Trophoblast cell (in vitro differentiated cells and primary cell): ENCODE measurements at regions not wholly inside any gene's neighbourhood (a gene's known extent, or its start where the extent isn't known, plus 50 kb on each side); places are given as distances from the start of the nearest gene placed in this dataset.

Source experiments
- DNase-seq, 2 donors: peaks; one replicate each; pipeline ENCODE4 v3.0.0-alpha.2; 2016
- H2AFZ ChIP-seq: 2 replicates; pipeline ENCODE4 v1.6.1; 2013; ENCODE audit warnings: low read length, moderate library complexity, mild to moderate bottlenecking; ENCODE audit not compliant: insufficient read depth, poor library complexity
- H2AK5ac ChIP-seq: 2 replicates; pipeline ENCODE4 v1.6.1; 2013; ENCODE audit warnings: mild to moderate bottlenecking, low read length
- H2BK120ac ChIP-seq: 2 replicates; pipeline ENCODE4 v1.6.1; 2013; ENCODE audit warnings: low read length, mild to moderate bottlenecking, moderate library complexity; ENCODE audit not compliant: insufficient read depth, poor library complexity
- H2BK12ac ChIP-seq: 2 replicates; pipeline ENCODE4 v1.6.1; 2013; ENCODE audit warnings: mild to moderate bottlenecking, low read length, moderate library complexity
- H2BK5ac ChIP-seq: 2 replicates; pipeline ENCODE4 v1.6.1; 2013; ENCODE audit warnings: low read length, low read depth, moderate library complexity, mild to moderate bottlenecking; ENCODE audit not compliant: poor library complexity
- H3K14ac ChIP-seq: 2 replicates; pipeline ENCODE4 v1.6.1; 2013; ENCODE audit warnings: mild to moderate bottlenecking, low read length
- H3K18ac ChIP-seq: 2 replicates; pipeline ENCODE4 v1.6.1; 2013; ENCODE audit warnings: mild to moderate bottlenecking, low read length
- H3K23ac ChIP-seq: 2 replicates; pipeline ENCODE4 v1.6.1; 2013; ENCODE audit warnings: low read length
- H3K27ac ChIP-seq: 2 replicates; pipeline ENCODE4 v1.5.1; 2013; ENCODE audit warnings: low read depth, mild to moderate bottlenecking, inconsistent platforms, low read length, moderate library complexity
- H3K27me3 ChIP-seq: 2 replicates; pipeline ENCODE4 v1.6.1; 2013; ENCODE audit warnings: inconsistent platforms, mild to moderate bottlenecking, low read length, moderate library complexity; ENCODE audit not compliant: insufficient read depth
- H3K36me3 ChIP-seq, 2 experiments: 1 replicate in 1 of 2; 2 replicates in 1 of 2; pipeline ENCODE4 v1.6.1; 2013; ENCODE audit warnings: low read length in 2 of 2, mild to moderate bottlenecking in 2 of 2, moderate library complexity in 1 of 2; ENCODE audit not compliant: insufficient read depth in 2 of 2, control insufficient read depth in 1 of 2
- H3K4ac ChIP-seq: 2 replicates; pipeline ENCODE4 v1.6.1; 2013; ENCODE audit warnings: low read depth, mild to moderate bottlenecking, low read length, moderate library complexity
- H3K4me1 ChIP-seq, 2 experiments: 1 replicate in 1 of 2; 2 replicates in 1 of 2; pipeline ENCODE4 v1.6.1; 2013; ENCODE audit warnings: low read length in 2 of 2, mild to moderate bottlenecking in 2 of 2, moderate library complexity in 1 of 2; ENCODE audit not compliant: insufficient read depth in 2 of 2, control insufficient read depth in 1 of 2
- H3K4me2 ChIP-seq: 2 replicates; pipeline ENCODE4 v1.6.1; 2013; ENCODE audit warnings: inconsistent platforms, mild to moderate bottlenecking, low read length, moderate library complexity
- H3K4me3 ChIP-seq: 2 replicates; pipeline ENCODE4 v1.5.1; 2013; ENCODE audit warnings: mild to moderate bottlenecking, low read depth, low read length, inconsistent platforms
- H3K79me1 ChIP-seq: one replicate; pipeline ENCODE4 v1.6.1; 2013; ENCODE audit warnings: low read length
- H3K79me2 ChIP-seq: 2 replicates; pipeline ENCODE4 v1.6.1; 2013; ENCODE audit warnings: low read length, mild to moderate bottlenecking; ENCODE audit not compliant: control insufficient read depth, insufficient read depth, poor library complexity
- H3K9ac ChIP-seq: 2 replicates; pipeline ENCODE4 v1.6.1; 2013; ENCODE audit warnings: mild to moderate bottlenecking, low read length
- H3K9me3 ChIP-seq: 2 replicates; pipeline ENCODE4 v1.6.1; 2013; ENCODE audit warnings: low read depth, mild to moderate bottlenecking, control low read depth, inconsistent platforms, low read length; ENCODE audit not compliant: insufficient read depth
- H4K12ac ChIP-seq: 2 replicates; pipeline ENCODE4 v1.6.1; 2013; ENCODE audit warnings: low read depth, mild to moderate bottlenecking, low read length, moderate library complexity
- H4K8ac ChIP-seq: 2 replicates; pipeline ENCODE4 v1.6.1; 2013; ENCODE audit warnings: low read depth, mild to moderate bottlenecking, low read length, moderate library complexity
- H4K91ac ChIP-seq: one replicate; pipeline ENCODE4 v1.6.1; 2013; ENCODE audit warnings: low read depth, mild to moderate bottlenecking, low read length, moderate library complexity
- WGBS: extraction: QIAGEN DNeasy Blood & Tissue Kit; methylation state at CpG from one replicate; pipeline ENCODE4 v1.1.7; 2013; ENCODE audit warnings: missing lambda C conversion rate; ENCODE audit not compliant: insufficient read length, insufficient coverage; ENCODE audit errors: extremely low coverage; 5-methylcytosine and 5-hydroxymethylcytosine counted together

GRCh38 chr5:43900974-43901373 lies 298.0 kb downstream of the NNT start:
- Histone ChIP-seq H4K8ac (no peak overlapping the region), H3K4me2 (no peak overlapping the region)
- WGBS, result no CpG with 5 or more reads among the region's 1 CpG

GRCh38 chr5:43895876-43896275 lies 292.9 kb downstream of the NNT start:
- H3K23ac ChIP-seq, result no peak overlapping the region
- H2BK5ac ChIP-seq, result no peak overlapping the region
- no peak for DNase-seq
- no peak overlapping the region for H3K4ac ChIP-seq
- no CpG with 5 or more reads among the region's 1 CpG for WGBS
- H2AFZ ChIP-seq, result no peak overlapping the region
- no peak overlapping the region for H2BK120ac ChIP-seq
- no peak overlapping the region for H2AK5ac ChIP-seq
- no peak overlapping the region for H4K91ac ChIP-seq
- no peak overlapping the region for H3K14ac ChIP-seq
- H3K79me2 ChIP-seq, result no peaks in the 10 kb centered on the region
- H3K79me1 ChIP-seq, result no peaks in the 10 kb centered on the region
- no peak overlapping the region for H3K18ac ChIP-seq
- no peak overlapping the region for H4K12ac ChIP-seq
- H3K9me3 ChIP-seq, result no peaks in the 10 kb centered on the region
- no peak overlapping the region for H2BK12ac ChIP-seq
- no peak overlapping the region for H3K4me2 ChIP-seq
- H3K9ac ChIP-seq, result no peak overlapping the region
- no peaks in the 10 kb centered on the region for H3K27me3 ChIP-seq
- no peaks in the 10 kb centered on the region for H3K36me3 ChIP-seq
- no peak overlapping the region for H3K4me3 ChIP-seq
- no peaks in the 10 kb centered on the region for H3K4me1 ChIP-seq
- no peak overlapping the region for H4K8ac ChIP-seq
- no peak overlapping the region for H3K27ac ChIP-seq

More at GRCh38 chr5:43900974-43901373, 298.0 kb downstream of the NNT start:
- Histone ChIP-seq H4K91ac (no peak overlapping the region), H3K79me1 (no peaks in the 10 kb centered on the region), H3K23ac (no peak overlapping the region), H3K27ac (no peak overlapping the region), H4K12ac (no peak overlapping the region), H3K9me3 (no peaks in the 10 kb centered on the region), H3K14ac (no peak overlapping the region), H3K4me1 (no peaks in the 10 kb centered on the region), H2AFZ (no peak overlapping the region), H3K36me3 (no peaks in the 10 kb centered on the region), H3K9ac (no peak overlapping the region), H2BK5ac (no peak overlapping the region), H3K27me3 (no peaks in the 10 kb centered on the region), H3K18ac (no peak overlapping the region), H2AK5ac (no peak overlapping the region), H3K4ac (no peak overlapping the region), H3K79me2 (no peaks in the 10 kb centered on the region), H2BK120ac (no peak overlapping the region), H3K4me3 (no peak overlapping the region), H2BK12ac (no peak overlapping the region)
- no peak for DNase-seq

- no CpG with 5 or more reads among the region's 4 CpGs for WGBS
- no peak overlapping the region for H3K27ac ChIP-seq
- no peaks in the 10 kb centered on the region for H3K27me3 ChIP-seq
- H4K12ac ChIP-seq, result no peak overlapping the region
- no peak overlapping the region for H2BK5ac ChIP-seq
- no peak overlapping the region for H2AFZ ChIP-seq
- no peak overlapping the region for H3K14ac ChIP-seq
- DNase-seq, result no peak
- no peaks in the 10 kb centered on the region for H3K36me3 ChIP-seq
- H3K4ac ChIP-seq, result no peak overlapping the region
- H3K4me1 ChIP-seq, result no peaks in the 10 kb centered on the region
- H4K91ac ChIP-seq, result no peak overlapping the region
- H3K18ac ChIP-seq, result no peak overlapping the region
- H3K9me3 ChIP-seq, result no peaks in the 10 kb centered on the region
- no peak overlapping the region for H3K4me2 ChIP-seq
- H3K79me1 ChIP-seq, result no peaks in the 10 kb centered on the region
- H4K8ac ChIP-seq, result no peak overlapping the region
- H3K79me2 ChIP-seq, result no peaks in the 10 kb centered on the region
- no peak overlapping the region for H2BK120ac ChIP-seq
- H3K4me3 ChIP-seq, result no peak overlapping the region
- no peak overlapping the region for H2AK5ac ChIP-seq
- no peak overlapping the region for H2BK12ac ChIP-seq
- no peak overlapping the region for H3K9ac ChIP-seq
- no peak overlapping the region for H3K23ac ChIP-seq
These were observed 291.1 kb downstream of the NNT start for GRCh38 chr5:43893951-43894684.

GRCh38 chr5:43891112-43891511 lies 288.1 kb downstream of the NNT start:
- no peaks in the 10 kb centered on the region for H3K36me3 ChIP-seq
- no peak overlapping the region for H3K23ac ChIP-seq
- no peak overlapping the region for H3K4me3 ChIP-seq
- H3K27ac ChIP-seq, result no peak overlapping the region
- H3K4ac ChIP-seq, result no peak overlapping the region
- WGBS, result no CpG with 5 or more reads among the region's 1 CpG
- H2AFZ ChIP-seq, result no peak overlapping the region
- H3K79me1 ChIP-seq, result no peaks in the 10 kb centered on the region
- H2BK5ac ChIP-seq, result no peak overlapping the region
- H3K79me2 ChIP-seq, result no peaks in the 10 kb centered on the region
- no peak overlapping the region for H4K8ac ChIP-seq
- no peak overlapping the region for H2BK120ac ChIP-seq
- H3K4me2 ChIP-seq, result no peak overlapping the region
- no peak overlapping the region for H3K18ac ChIP-seq
- H3K9me3 ChIP-seq, result no peaks in the 10 kb centered on the region
- H4K12ac ChIP-seq, result no peak overlapping the region
- H3K4me1 ChIP-seq, result no peaks in the 10 kb centered on the region
- no peaks in the 10 kb centered on the region for H3K27me3 ChIP-seq
- no peak for DNase-seq
- H2AK5ac ChIP-seq, result no peak overlapping the region
- H2BK12ac ChIP-seq, result no peak overlapping the region
- no peak overlapping the region for H4K91ac ChIP-seq
- no peak overlapping the region for H3K14ac ChIP-seq
- H3K9ac ChIP-seq, result no peak overlapping the region
